Aorta (tissue), 5 donors: ENCODE measurements at regions not wholly inside any gene's neighbourhood (a gene's known extent, or its start where the extent isn't known, plus 50 kb on each side); places are given as distances from the start of the nearest gene placed in this dataset.

Experiments
- ATAC-seq: fragments of 200-7000 bp; cut with Tn5 transposase; one replicate; pipeline ENCODE4 v1.9.1; 2022; ENCODE audit warnings: moderate library complexity; ENCODE audit not compliant: low FRiP score
- DNase-seq, 2 donors: peaks; one replicate each; pipeline ENCODE4 v3.0.0-alpha.2; 2020
- H3K27ac ChIP-seq, 2 donors: one replicate each; pipeline ENCODE4 v1.5.1; 2013; ENCODE audit warnings: low read length in 2 of 2, mild to moderate bottlenecking in 2 of 2, moderate library complexity in 2 of 2, control low read depth in 1 of 2, inconsistent platforms in 1 of 2, low read depth in 1 of 2
- H3K27me3 ChIP-seq, 2 donors: one replicate each; pipeline ENCODE4 v1.6.1; 2013; ENCODE audit warnings: control low read depth in 1 of 2, low read length in 1 of 2, mild to moderate bottlenecking in 1 of 2, moderate library complexity in 1 of 2; ENCODE audit not compliant: insufficient read depth in 2 of 2, control insufficient read depth in 1 of 2
- H3K36me3 ChIP-seq, 2 donors: one replicate each; pipeline ENCODE4 v1.6.1; 2013; ENCODE audit warnings: control low read depth in 1 of 2, low read length in 1 of 2, mild to moderate bottlenecking in 1 of 2; ENCODE audit not compliant: insufficient read depth in 2 of 2, control insufficient read depth in 1 of 2
- H3K4me1 ChIP-seq, 2 donors: one replicate each; pipeline ENCODE4 v1.6.1; 2013; ENCODE audit warnings: low read length in 2 of 2, control low read depth in 1 of 2, mild to moderate bottlenecking in 1 of 2, moderate library complexity in 1 of 2; ENCODE audit not compliant: insufficient read depth in 2 of 2, control insufficient read depth in 1 of 2
- H3K4me3 ChIP-seq, 2 donors: one replicate each; pipeline ENCODE4 v1.5.1; 2013; ENCODE audit warnings: low read length in 2 of 2, control low read depth in 1 of 2, mild to moderate bottlenecking in 1 of 2
- H3K9me3 ChIP-seq: one replicate; pipeline ENCODE4 v1.6.1; 2013; ENCODE audit warnings: mild to moderate bottlenecking, low read length; ENCODE audit not compliant: control insufficient read depth
- WGBS, 2 donors: extraction: QIAGEN DNeasy Blood & Tissue Kit; methylation state at CpG; one replicate each; pipeline ENCODE4 v1.1.7; 2013; 5-methylcytosine and 5-hydroxymethylcytosine counted together
- intact Hi-C, 2 donors: fragments of 100-400 bp; cut with DNase I; formaldehyde crosslinking; loops; one replicate each; pipeline versions ENCODE4 v1.14.2 to v1.15.0; 2022
- donor health status: healthy with polysubstance abuse.
- donor health status: Bipolar disorder and iron deficiency.
- donor health status: DM: no; HTN: no; CAD: no.
- donor health status: DM: no; HTN: no; CAD: no.
- donor health status: DM: yes; HTN: yes; CAD: no.

DNA sequence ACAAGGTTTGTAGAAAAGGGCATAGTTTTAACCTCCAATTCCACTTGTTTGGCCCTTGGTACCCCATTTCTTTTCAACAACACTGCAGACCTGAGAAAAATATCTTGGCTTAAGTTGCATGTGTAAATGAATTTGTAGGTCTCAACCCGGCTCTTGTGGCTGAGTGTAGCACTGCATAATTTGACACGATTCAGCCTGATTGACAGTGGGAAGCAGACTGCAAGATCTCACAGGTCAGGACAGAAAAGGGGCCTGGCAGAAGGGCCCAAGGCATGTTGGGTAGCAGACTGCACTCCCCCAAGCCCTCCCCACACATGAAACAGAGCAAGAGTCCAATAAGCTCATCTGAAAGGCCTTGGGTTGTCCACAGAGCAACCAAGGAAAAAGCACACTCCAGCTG is 169.7 kb upstream of the SMARCA2 start:
- ATAC-seq (no peak), DNase-seq (no peak)
- H3K27ac ChIP-seq = no peak overlapping the region
- H3K27me3 ChIP-seq = no peaks in the 10 kb centered on the region
- WGBS, 2 donors = 26 to 35% methylated on average over 2 of the region's 2 CpGs
- intact Hi-C loops = no loop called here
- H3K9me3 ChIP-seq = no peaks in the 10 kb centered on the region
- no peaks in the 10 kb centered on the region for H3K4me1 ChIP-seq
- no peaks in the 10 kb centered on the region for H3K36me3 ChIP-seq
- H3K4me3 ChIP-seq = no peak overlapping the region

DNA sequence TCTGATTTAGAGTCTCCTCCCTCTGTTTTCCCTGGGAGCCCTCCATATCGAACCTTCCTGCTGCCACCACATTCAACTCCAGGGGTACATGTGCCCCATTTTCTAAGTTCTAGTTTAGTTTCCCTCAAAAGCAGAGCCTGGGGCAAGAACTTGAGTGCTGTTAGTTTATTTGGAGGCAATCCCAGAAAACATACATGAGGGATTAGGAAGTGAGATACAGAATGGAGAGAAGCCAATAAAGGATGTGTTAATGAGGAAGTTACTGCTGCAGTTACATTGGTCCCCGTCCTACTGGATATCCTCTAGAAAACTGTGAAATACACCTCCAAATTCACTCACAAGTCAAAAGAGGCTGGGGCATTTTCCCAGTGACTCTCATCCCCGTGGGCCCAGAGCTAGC is 159.4 kb upstream of the SMARCA2 start:
- Histone ChIP-seq H3K4me1 (no peaks in the 10 kb centered on the region), H3K27me3 (no peaks in the 10 kb centered on the region), H3K36me3 (no peaks in the 10 kb centered on the region), H3K9me3 (no peaks in the 10 kb centered on the region), H3K27ac (no peak overlapping the region), H3K4me3 (no peak overlapping the region)
- DNase-seq = no peak
- WGBS, 2 donors = 66 to 68% methylated on average over 3 of the region's 3 CpGs
- intact Hi-C loops = no loop called here
- no peak for ATAC-seq

DNA sequence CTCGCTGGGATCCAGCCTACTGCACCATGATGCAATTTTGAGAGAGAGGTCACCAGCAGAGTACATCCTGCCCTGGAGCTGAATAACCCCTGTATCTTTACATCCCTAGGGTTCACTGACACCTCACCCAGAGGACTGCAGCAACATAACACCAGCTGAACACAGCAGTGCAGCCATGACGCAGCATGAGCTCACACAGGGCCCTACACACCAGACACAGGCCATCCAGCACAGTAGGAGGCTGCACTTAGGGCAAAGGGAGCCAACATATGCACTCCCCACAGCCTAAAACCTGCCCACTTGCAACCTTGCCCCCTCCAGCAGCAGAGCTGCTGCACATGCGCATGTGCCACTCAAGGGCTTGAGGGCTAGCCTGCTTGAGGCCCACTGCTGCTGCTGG is 157.3 kb upstream of the SMARCA2 start:
- Histone ChIP-seq H3K27ac (no peak overlapping the region), H3K27me3 (no peaks in the 10 kb centered on the region), H3K4me1 (no peaks in the 10 kb centered on the region), H3K9me3 (no peaks in the 10 kb centered on the region), H3K36me3 (no peaks in the 10 kb centered on the region), H3K4me3 (no peak overlapping the region)
- WGBS, 2 donors = 72 to 87% methylated on average over 3 of the region's 3 CpGs
- no peak for ATAC-seq
- DNase-seq = no peak
- intact Hi-C loops = no loop called here

- ATAC-seq = no peak
- no peak for DNase-seq
- Histone ChIP-seq H3K4me1 (no peaks in the 10 kb centered on the region), H3K27ac (no peak overlapping the region), H3K36me3 (no peaks in the 10 kb centered on the region), H3K4me3 (no peak overlapping the region), H3K27me3 (peaks cover 0 to 4% of the 10 kb centered on the region in 2 donors), H3K9me3 (no peaks in the 10 kb centered on the region)
- intact Hi-C loops = no loop called here
- WGBS, 2 donors = 47 to 51% methylated on average over 6 of the region's 6 CpGs
Observed at GRCh38 chr9:1869843-1870242, 145.3 kb upstream of the SMARCA2 start.

DNA sequence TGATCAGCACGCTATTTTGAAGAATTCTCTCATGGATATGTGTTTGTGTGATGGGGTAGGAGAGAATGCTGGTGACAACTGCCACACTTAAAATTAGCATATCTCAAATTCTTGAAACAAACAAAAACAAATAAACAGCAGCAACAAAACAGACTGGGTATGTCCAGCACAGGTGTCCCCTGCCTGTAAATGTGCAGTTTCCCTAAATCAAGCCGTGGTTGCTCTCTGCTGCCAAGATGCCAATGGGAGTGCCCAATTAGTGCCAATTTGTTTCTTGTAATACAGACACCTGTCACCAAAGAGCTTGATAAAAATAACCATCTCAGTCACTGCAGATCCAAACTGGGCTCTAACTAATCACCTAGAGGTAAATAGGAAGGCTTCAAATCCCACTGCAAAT is 144.2 kb upstream of the SMARCA2 start:
- no peak overlapping the region for H3K4me3 ChIP-seq
- DNase-seq (no peak), ATAC-seq (no peak)
- no peak overlapping the region for H3K27ac ChIP-seq
- WGBS, 2 donors = 73 to 76% methylated on average over 2 of the region's 2 CpGs
- no peaks in the 10 kb centered on the region for H3K9me3 ChIP-seq
- H3K27me3 ChIP-seq = peaks cover 0 to 4% of the 10 kb centered on the region in 2 donors
- no peaks in the 10 kb centered on the region for H3K36me3 ChIP-seq
- H3K4me1 ChIP-seq = no peaks in the 10 kb centered on the region
- intact Hi-C loops = no loop called here

DNA sequence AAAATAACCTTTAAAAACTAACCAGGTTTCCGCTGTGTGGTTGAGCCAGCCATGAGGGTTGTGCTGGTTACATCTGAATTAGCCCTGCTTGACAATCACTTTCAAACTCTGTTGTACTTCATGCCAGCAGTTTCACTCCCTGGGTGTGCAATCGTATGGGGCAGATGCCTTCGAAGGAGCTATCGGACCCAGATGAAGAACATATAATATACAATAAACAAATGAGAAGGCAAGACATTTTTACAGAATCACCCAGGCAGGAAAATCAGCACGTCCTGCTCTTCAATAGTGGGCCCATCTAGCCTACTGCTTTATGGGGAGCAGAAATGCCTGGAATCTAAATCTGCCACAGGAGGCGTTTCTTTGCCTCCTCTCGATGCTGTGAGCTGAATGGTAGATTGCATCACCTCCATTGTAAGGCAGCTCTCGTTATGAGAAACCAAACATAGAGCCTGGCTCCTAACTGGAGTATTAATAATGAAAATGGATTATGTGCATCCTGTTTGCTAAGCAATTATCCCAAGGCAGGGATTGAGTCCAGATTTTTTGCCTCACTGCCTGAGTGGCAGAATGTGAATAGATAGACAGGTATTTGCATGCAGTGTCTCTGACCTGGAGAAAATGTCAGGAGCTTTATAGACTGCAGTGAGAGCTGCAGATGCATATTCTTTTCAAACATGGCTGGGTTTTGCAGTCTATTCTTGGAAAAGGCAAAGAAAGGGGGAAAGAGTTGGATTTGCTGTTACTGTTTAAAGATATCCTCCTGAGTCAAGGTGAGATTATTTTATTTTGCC is 143.3 kb upstream of the SMARCA2 start:
- H3K4me3 ChIP-seq = no peak overlapping the region
- H3K27ac ChIP-seq = no peak overlapping the region
- no peak for ATAC-seq
- intact Hi-C loops = no loop called here
- H3K4me1 ChIP-seq = no peaks in the 10 kb centered on the region
- peaks cover 0 to 4% of the 10 kb centered on the region in 2 donors for H3K27me3 ChIP-seq
- WGBS, 2 donors = 47 to 48% methylated on average over 8 of the region's 8 CpGs
- H3K36me3 ChIP-seq = no peaks in the 10 kb centered on the region
- H3K9me3 ChIP-seq = no peaks in the 10 kb centered on the region
- DNase-seq = no peak

DNA sequence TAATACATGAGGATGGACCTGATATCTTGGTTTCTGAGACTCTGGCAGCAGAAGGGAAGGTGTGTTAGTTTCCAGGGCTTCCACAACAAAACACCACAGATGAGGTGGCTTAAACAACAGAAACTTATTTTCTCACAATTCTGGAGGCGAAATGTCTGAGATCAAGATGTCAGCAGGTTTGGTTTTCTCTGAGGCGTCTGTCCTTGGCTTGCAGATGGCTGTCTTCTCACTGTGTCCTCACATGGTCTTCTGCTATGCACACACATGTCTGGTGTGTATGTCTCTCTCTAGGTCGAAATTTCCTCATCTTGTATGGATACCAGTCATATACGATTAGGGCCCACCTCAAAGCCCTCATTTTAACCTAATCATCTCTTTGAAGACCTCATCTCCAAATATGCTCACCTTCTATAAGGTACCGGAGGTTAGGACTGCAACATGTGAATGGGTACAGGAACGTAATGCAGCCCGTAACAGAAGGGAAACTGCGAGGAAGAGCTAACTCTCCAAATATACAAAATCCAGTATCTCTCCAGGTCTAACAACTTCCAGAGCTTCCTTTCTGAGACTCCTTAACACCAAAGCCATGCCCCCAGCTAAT is 139.8 kb upstream of the SMARCA2 start:
- Histone ChIP-seq H3K4me3 (no peak overlapping the region), H3K27ac (no peak overlapping the region), H3K9me3 (peaks cover 2% of the 10 kb centered on the region), H3K4me1 (no peaks in the 10 kb centered on the region), H3K36me3 (no peaks in the 10 kb centered on the region), H3K27me3 (peaks cover 0 to 6% of the 10 kb centered on the region in 2 donors)
- no peak for DNase-seq
- intact Hi-C loops = no loop called here
- WGBS, 2 donors = 91 to 93% methylated on average over 8 of the region's 8 CpGs
- ATAC-seq = no peak

GRCh38 chr9:1875921-1876448 is 139.2 kb upstream of the SMARCA2 start:
- no peak for ATAC-seq
- WGBS, 2 donors = 57 to 58% methylated on average over 5 of the region's 5 CpGs
- Histone ChIP-seq H3K4me1 (no peaks in the 10 kb centered on the region), H3K27ac (no peak overlapping the region), H3K27me3 (peaks cover 0 to 6% of the 10 kb centered on the region in 2 donors), H3K36me3 (no peaks in the 10 kb centered on the region), H3K4me3 (no peak overlapping the region), H3K9me3 (peaks cover 2% of the 10 kb centered on the region)
- DNase-seq = peak in 1 of 2 donors; percentile 44
- intact Hi-C loops = no loop called here
